HG03354 (cell line): ENCODE measurements at regions not wholly inside any gene's neighbourhood (a gene's known extent, or its start where the extent isn't known, plus 50 kb on each side); places are given as distances from the start of the nearest gene placed in this dataset.

Source experiments
- ATAC-seq: cut with Tn5 transposase; IDR thresholded peaks from one replicate; pipeline ENCODE4 v1.9.1; 2021; ENCODE audit warnings: mild to moderate bottlenecking; ENCODE audit not compliant: unreplicated experiment, poor library complexity, severe bottlenecking

DNA sequence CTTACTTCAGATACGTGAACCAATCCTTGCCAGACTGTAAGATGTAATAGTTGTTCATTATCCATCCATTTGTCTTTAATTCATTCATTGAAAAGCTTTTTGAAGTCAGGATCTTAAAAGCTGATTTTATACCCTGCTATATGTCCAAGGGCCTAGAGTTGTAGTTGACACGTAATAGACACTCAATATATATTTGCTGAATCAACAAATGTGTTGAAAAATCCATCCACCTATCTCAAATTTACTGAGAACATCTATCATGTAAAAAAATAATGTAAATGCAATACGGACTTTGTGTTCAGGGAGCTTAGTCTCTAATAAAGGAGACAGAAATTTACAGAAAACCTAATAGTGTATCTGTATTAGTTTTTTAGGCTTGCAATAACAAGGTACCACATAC lies 521.0 kb downstream of the METTL15 start:
- ATAC-seq = no peak

- no peak for ATAC-seq
These were observed 520.2 kb downstream of the METTL15 start for GRCh38 chr11:28628412-28628811.

- ATAC-seq = no peak
These were observed 519.6 kb downstream of the METTL15 start for GRCh38 chr11:28627690-28628255.

GRCh38 chr11:28625532-28625931 lies 517.3 kb downstream of the METTL15 start:
- no peak for ATAC-seq

- no peak for ATAC-seq
These were observed 513.6 kb downstream of the METTL15 start for GRCh38 chr11:28621753-28622152.

GRCh38 chr11:28619846-28620540 lies 511.8 kb downstream of the METTL15 start:
- no peak for ATAC-seq

GRCh38 chr11:28618416-28618815 lies 510.2 kb downstream of the METTL15 start:
- no peak for ATAC-seq

- no peak for ATAC-seq
These were observed 508.2 kb downstream of the METTL15 start for GRCh38 chr11:28616160-28616965.

- ATAC-seq = no peak
These were observed 507.4 kb downstream of the METTL15 start for GRCh38 chr11:28615542-28615941.

DNA sequence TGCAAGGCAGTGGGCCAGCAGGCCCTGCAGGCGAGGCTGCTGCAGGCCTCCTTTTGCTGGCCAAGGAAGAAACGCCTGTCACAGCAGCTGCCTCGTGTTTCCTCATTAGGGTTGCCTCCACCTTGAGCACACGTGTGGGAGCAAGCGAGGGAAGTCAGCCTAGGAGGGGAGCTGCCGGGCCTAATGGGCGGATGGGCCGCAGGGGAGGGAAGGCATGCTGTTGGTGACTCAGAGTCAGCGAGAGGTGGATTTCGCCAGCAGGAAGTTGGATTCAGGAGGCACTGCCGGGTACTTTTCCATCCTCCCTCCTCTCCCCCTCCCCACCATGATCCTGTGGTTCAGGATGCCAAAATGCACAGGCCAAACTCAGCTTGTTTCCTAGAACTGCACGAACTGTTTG lies 498.7 kb downstream of the METTL15 start:
- ATAC-seq = no peak

GRCh38 chr11:28599656-28600055 lies 491.5 kb downstream of the METTL15 start:
- no peak for ATAC-seq

DNA sequence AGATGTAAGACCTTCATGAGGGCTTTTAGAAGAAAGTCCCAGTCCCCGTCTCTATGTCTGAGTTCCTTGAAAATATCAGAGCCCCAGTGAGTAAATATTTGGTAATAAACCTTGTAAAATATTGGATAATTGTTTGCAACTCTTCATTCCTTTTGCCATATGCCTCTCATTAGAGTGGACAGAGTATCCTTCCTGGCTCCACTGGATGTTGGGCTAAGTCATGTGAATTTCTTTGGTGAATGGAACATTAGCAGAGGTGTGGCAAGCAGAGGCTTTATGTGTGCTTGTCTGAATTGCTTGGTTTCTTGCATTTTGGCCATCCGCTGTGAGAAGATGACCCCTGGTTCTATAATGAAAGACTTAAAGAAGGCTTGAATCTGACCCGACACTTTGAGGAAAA lies 490.3 kb downstream of the METTL15 start:
- no peak for ATAC-seq

DNA sequence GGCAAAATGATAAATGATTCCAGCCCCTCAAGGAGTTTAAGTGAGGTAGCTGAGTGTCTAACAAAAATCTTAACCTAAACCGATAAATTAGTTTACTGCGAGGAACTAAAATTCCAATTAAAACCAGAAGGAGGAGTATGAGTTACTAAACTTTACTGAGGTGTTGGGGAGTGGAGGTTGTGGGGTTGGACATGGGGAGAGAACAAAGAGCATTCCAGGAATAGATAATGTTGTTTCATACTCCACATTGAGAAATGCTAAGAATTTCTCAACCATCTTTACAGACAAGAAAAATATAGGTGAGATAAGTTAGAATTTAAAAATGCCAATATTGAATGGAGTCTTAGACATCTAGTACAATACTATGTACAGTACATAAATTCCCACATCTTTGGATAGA lies 488.6 kb downstream of the METTL15 start:
- no peak for ATAC-seq

DNA sequence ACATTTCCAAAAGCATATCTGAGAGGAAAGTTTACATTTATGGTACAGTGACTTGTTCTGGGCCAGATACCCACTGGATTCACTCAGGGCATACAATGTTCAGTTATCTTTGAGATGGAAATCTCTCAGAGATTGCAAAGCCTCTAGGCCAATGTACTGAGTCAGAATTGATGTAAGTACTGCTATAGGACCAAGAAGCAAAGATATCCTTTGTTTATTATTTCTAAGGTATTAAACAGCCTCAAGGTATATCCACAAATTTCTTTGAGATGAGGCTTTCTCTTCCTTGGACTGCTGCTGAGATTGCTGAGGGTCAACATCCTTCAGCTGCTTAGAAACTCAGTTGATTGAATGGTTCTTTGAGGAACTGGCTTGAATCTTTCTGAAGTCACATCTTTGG lies 484.0 kb downstream of the METTL15 start:
- no peak for ATAC-seq

GRCh38 chr11:28584992-28585391 lies 476.8 kb downstream of the METTL15 start:
- ATAC-seq = no peak

GRCh38 chr11:28582506-28582905 lies 474.3 kb downstream of the METTL15 start:
- ATAC-seq = no peak

DNA sequence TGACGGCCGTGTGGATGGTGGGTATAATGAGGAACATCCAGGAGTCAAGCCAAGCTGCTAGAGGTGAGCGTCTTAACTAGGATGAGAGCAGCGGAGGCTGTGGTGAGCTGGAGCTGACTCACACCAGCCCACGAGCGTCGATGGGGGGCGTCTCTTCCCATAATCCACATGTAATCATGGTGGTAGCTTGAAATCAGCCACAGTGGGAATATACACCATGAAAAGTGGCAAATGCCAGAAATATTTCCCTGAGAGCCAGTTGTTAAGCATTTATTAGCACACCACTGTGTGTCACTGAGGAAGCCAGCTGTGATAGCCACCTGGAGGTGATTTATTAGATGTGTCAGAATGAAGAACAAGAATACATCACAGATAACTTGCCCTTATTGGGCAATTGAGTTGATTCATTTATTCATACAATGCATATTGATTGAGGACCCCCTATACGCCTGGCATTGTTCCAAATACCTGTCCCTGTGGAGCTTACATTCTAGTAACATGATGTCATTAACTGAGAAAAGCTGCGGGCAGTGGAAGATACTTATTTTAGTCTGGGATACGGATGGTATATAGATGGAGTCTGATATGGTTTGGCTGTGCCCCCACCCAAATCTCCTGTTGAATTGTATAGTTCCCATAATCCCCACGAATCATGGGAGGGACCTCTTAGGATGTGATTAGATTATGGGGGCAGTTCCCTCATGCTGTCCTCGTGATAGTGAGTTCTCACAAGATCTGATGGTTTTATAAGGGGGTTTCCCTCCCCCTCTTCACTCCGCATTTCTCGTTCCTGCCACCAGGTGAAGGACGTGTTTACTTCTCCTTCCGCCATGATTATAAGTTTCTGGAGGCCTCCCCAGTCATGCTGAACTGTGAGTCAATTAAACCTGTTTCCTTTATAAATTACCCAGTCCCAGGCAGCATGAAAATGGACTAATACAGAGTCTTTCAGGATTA lies 473.4 kb downstream of the METTL15 start:
- no peak for ATAC-seq

DNA sequence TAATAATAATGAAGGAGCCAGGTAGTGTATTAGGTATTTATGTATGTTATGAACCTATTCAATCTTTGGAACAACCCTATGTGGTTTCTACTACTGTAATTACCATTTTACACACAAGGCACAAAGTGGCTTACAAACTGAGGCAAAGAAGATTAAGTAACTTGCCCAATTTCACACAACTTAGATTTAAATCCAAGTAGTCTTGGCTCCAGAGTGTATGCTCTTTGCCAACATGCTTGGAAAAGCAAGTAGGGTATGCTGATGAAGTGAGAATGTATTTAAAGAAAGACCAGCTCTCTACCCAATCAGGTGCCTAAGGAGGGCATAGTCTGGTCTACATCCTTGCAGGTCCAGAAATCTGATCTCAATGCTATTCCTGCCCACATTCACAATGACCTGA lies 463.2 kb downstream of the METTL15 start:
- ATAC-seq = no peak

- no peak for ATAC-seq
These were observed 460.9 kb downstream of the METTL15 start for GRCh38 chr11:28569106-28569505.
